Stimulated activated CD4-positive, alpha-beta T cell treated with anti-CD3 and anti-CD28 coated beads, Interleukin-12 subunit alpha, Interleukin-12 subunit beta, amount 100 ng/mL, for 48 hours (primary cell): ENCODE measurements at regions not wholly inside any gene's neighbourhood (a gene's known extent, or its start where the extent isn't known, plus 50 kb on each side); places are given as distances from the start of the nearest gene placed in this dataset.

Experiments used
- DNase-seq, 3 donors: peaks; one replicate each; pipeline ENCODE4 v3.0.0-alpha.2; 2020; ENCODE audit warnings: low read depth in 2 of 3, low spot score in 1 of 3

DNA sequence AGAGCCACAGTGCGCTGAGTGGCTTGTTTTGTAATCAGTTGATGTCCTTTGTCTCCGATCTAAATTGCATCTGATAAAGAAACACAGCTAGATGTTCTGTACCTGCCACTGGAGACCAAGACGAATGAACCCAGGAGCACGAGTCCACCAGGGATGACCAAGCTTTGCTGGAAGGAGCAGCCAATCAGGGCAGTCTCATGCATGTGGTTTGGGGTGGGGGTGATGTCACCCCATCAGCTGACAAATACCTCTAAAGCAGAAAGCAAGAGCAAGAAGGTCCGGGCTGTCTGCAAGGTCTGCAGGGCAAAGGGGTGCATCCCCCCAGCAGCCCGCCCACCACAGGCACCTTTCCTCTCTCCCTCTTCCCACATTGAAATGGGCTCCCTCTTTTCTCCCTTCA is 653.8 kb downstream of the AJAP1 start:
- no peak for DNase-seq

- DNase-seq: no peak
Observed at GRCh38 chr1:5304702-5305101, 650.3 kb downstream of the AJAP1 start.

DNA sequence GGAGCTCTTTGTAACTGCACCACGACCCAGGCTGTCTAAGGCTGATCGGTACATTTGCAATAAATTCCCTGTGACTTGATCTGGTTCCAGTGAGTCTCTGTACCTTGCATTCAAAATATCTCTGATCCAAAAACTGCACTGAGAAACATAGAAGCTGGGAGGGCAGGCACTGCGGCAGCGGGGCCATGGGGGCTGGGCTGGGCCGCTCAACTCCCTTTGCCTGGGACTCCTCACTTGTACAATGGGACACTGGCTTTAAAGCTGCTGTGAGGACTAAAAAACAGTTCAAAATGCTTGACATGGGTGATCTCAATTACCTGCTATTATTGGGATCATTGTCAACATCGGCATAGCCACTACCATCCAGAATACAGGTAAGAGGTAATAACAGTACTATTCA is 644.0 kb downstream of the AJAP1 start:
- no peak for DNase-seq

- no peak for DNase-seq
Observed at GRCh38 chr1:5297886-5298239, 643.5 kb downstream of the AJAP1 start.

- no peak for DNase-seq
Observed at GRCh38 chr1:5297180-5297885, 642.9 kb downstream of the AJAP1 start.

GRCh38 chr1:5296557-5297179 is 642.3 kb downstream of the AJAP1 start:
- DNase-seq: no peak

DNA sequence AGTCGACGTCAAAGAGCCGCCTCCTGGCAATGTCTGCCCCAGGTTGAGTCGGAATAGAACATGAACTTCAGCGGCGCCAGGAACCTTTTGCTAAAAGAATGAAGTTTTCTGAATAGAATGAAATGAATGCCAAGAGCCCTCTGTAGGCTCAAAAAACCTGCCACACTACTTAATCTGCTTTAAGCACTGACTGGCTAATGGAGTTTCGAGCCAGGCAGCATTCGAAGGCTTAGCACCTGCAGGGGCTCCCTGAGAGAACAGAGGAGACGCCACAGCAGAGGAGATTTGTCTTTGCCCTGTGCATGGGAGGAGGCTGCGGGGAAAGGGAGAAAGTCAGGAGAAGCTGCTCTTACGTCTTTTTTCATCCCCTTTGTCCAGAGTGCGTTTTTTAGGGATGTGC is 641.7 kb downstream of the AJAP1 start:
- no peak for DNase-seq

- DNase-seq: no peak
Observed at GRCh38 chr1:5291889-5292288, 637.5 kb downstream of the AJAP1 start.

GRCh38 chr1:5287178-5288150 is 633.1 kb downstream of the AJAP1 start:
- no peak for DNase-seq

DNA sequence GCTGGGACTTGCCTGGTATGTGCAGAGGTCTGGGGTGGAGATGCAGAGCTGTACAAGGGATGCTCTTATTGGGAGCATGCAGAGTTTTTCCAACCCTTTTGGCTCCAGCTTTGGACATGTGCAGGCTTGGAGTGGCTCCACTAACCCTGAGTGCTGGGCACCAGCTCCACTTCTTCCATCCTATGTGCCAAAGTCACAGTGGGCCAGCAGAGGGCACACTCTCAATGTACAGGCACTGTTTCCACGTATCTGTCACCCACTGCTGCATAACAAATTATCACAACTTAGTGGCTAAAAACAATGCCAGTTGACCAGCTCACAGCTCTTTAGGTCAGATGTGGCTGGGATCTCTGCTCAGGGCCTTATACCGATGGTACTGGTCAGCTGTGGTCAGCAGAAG is 631.8 kb downstream of the AJAP1 start:
- peak in 2 of 3 donors; percentile 7 to 17 for DNase-seq

DNA sequence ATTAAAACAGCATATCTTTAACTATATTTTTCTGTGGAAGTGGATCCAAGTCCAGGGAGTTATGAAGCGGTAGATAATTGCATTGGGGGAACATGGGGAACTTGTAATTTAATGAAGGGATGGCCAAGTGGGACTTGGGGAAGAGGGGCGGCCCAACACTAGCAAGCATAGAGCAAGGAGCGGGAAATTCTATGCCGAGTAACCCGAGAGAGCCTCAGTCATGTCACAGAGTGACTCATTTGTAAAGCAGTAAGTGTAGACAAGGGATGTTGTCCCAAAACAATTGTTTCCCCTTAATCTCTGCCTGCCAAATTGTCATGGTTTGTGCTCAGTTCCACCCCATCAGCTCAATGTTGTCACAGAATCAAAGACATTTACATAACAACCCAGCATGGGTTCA is 620.1 kb downstream of the AJAP1 start:
- no peak for DNase-seq

DNA sequence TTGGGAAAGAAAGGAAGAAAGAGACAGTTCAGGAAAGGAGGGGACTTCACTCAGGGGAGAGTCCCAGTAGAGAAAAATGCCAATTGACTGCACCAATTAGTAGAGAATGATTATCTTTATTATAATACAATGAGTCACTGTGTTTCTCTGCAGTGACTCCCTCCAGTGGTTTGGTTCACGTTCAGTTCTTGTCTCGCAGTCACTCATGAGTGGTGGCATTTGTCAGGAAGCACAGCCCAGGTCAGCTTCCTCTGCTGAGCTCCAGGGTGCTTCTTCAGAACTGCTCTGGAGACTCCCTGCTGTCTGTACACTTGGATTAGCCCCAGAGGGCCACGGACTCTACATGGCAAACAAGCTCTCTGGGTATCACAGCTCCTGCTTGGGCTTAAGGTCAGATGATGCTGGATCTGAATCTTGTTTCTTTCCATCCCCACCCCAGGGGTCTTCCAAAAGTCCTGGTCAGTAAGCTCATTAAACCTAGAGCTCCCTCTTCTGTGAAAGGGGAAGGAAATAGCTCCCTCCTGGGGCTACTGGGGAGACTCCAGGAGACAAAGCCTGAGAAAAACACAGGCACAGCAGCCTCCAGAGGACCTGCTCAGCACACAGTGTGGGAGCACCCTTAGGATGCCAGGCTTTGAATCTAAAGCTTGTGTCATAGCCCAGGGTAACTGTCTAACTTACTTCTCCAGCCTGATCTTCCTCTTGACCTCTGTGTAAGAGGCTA is 619.0 kb downstream of the AJAP1 start:
- peak in 1 of 3 donors; percentile 5 for DNase-seq

DNA sequence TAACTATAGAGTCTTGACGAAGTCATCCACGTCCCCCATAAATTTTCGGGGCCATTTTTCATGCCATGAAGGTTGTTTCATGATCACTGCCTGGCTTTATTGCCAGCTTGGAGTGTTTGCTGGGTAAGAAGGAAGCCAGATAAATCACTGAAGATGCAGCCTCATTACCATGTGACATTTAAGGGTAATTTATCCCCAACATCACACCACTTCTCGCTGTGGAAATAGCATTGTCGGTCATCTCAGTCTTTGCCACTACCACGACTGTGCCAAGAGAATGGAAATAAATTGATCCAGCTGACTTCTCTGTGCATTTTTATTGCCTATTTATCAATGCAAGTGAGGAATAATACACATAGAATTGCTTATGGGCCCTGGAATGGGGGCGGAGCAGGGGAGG is 617.9 kb downstream of the AJAP1 start:
- DNase-seq: no peak

GRCh38 chr1:5271264-5271663 is 616.9 kb downstream of the AJAP1 start:
- no peak for DNase-seq

DNA sequence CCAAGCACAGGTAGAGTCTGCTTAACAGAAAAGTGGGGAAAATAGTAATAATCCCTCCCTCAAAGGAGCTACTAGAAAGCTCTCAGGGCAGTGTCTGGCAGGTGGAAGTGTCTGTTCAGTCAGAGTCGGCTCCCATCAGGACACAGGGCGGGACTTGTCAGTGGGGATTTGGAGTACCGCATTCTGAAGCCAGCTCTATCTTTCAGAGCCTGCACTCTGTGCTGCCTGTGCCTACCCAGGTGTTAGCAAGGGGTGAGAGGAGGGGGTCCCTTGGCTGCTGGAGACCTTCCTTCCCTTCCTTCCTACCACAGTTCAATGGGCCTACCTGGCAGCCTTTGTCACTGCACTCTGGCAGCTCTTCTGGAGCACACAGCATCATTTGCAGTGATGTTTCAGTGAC is 615.5 kb downstream of the AJAP1 start:
- DNase-seq: no peak

DNA sequence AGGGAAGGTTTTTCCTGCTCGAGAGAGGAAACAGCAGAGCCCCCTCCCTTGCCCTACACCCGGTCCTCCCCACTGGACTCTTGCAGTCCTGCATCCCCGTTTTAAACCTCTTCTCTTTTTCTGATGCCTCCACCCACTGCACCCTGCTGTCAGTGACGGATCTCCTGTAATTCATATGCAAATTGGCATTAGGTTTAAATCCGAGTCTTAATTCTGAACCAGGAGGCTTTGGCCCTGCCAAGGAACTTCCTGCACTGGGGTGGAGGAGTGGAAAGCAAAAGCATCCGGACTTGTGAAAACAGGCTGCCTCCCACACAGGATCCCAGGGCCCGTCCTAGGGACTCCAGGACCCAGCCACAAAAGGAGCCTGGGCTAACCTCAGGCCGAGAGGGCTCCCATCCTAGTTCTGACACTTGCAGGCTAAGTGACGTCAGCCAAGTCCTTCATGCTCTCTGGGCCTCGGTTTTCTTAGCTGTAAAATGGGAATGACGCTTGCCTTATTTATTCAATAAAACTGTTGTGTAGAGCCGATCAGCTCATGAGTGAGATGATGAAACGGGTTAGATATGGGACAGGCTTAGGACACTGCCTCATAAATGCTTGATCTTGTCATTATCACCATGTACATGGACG is 613.3 kb downstream of the AJAP1 start:
- no peak for DNase-seq

- DNase-seq: no peak
Observed at GRCh38 chr1:5265438-5266075, 611.1 kb downstream of the AJAP1 start.

- DNase-seq: no peak
Observed at GRCh38 chr1:5264476-5264875, 610.1 kb downstream of the AJAP1 start.

GRCh38 chr1:5256793-5257192 is 602.4 kb downstream of the AJAP1 start:
- no peak for DNase-seq

DNA sequence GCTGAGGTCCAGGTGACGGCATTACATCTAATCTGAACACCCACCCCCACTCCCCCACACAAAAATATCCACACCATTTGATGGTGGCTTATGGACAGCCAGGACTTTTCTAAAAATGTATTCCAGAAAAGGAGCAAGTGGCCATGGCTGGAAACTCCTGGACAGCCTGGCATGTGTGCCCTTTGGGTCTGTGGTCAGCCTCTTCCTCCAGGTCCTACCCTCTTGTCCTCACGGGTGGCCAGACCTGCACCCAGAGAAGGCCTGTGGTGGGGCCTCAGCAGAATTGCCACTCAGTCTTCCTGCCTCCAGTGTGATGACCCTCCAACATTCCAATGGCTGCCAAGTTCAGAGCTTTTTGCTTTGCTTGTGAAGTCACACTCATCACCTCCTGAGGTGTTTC is 600.6 kb downstream of the AJAP1 start:
- DNase-seq: no peak
